ENCODE measurements at regions not wholly inside any gene's neighbourhood (a gene's known extent, or its start where the extent isn't known, plus 50 kb on each side); places are given as distances from the start of the nearest gene placed in this dataset.

GRCh38 chr10:8628351-8628750 lies 573.9 kb downstream of the GATA3 start:
- DNase-seq, result no peak
- Histone ChIP-seq H3K4me3 (no peak overlapping the region), H3K4me1 (no peaks in the 10 kb centered on the region), H3K9me3 (no peaks in the 10 kb centered on the region), H3K27ac (no peak overlapping the region), H3K27me3 (no peaks in the 10 kb centered on the region), H3K36me3 (no peaks in the 10 kb centered on the region)
- intact Hi-C loops (cut with DNase I; ENCODE audit: low total_unique reads), result no loop called here
- no peak for TF ChIP-seq CTCF (IDR thresholded peaks at IDR 0.05)

- TF ChIP-seq CTCF (IDR thresholded peaks at IDR 0.05), result no peak
- no peaks in the 10 kb centered on the region for H3K36me3 ChIP-seq
- DNase-seq, result no peak
- no peak overlapping the region for H3K4me3 ChIP-seq
- no peaks in the 10 kb centered on the region for H3K9me3 ChIP-seq
- no peaks in the 10 kb centered on the region for H3K27me3 ChIP-seq
- H3K4me1 ChIP-seq, result no peaks in the 10 kb centered on the region
- H3K27ac ChIP-seq, result no peak overlapping the region
- intact Hi-C loops (cut with DNase I; ENCODE audit: low total_unique reads), result no loop called here
Measured at GRCh38 chr10:8633909-8634308, 579.4 kb downstream of the GATA3 start.

GRCh38 chr10:8636371-8636770 lies 581.9 kb downstream of the GATA3 start:
- Histone ChIP-seq H3K4me1 (no peaks in the 10 kb centered on the region), H3K9me3 (no peaks in the 10 kb centered on the region), H3K4me3 (no peak overlapping the region), H3K27ac (no peak overlapping the region), H3K27me3 (no peaks in the 10 kb centered on the region), H3K36me3 (no peaks in the 10 kb centered on the region)
- intact Hi-C loops (cut with DNase I; ENCODE audit: low total_unique reads), result no loop called here
- no peak for DNase-seq
- no peak for TF ChIP-seq CTCF (IDR thresholded peaks at IDR 0.05)

GRCh38 chr10:8637640-8638039 lies 583.2 kb downstream of the GATA3 start:
- no peak overlapping the region for H3K27ac ChIP-seq
- H3K4me3 ChIP-seq, result no peak overlapping the region
- intact Hi-C loops (cut with DNase I; ENCODE audit: low total_unique reads), result no loop called here
- no peaks in the 10 kb centered on the region for H3K9me3 ChIP-seq
- DNase-seq, result no peak
- H3K36me3 ChIP-seq, result no peaks in the 10 kb centered on the region
- no peaks in the 10 kb centered on the region for H3K27me3 ChIP-seq
- TF ChIP-seq CTCF (IDR thresholded peaks at IDR 0.05), result no peak
- H3K4me1 ChIP-seq, result no peaks in the 10 kb centered on the region

- no peaks in the 10 kb centered on the region for H3K4me1 ChIP-seq
- no peak for TF ChIP-seq CTCF (IDR thresholded peaks at IDR 0.05)
- no peak for DNase-seq
- no peaks in the 10 kb centered on the region for H3K9me3 ChIP-seq
- intact Hi-C loops (cut with DNase I; ENCODE audit: low total_unique reads), result no loop called here
- no peak overlapping the region for H3K27ac ChIP-seq
- no peak overlapping the region for H3K4me3 ChIP-seq
- no peaks in the 10 kb centered on the region for H3K27me3 ChIP-seq
- H3K36me3 ChIP-seq, result no peaks in the 10 kb centered on the region
Measured at GRCh38 chr10:8638088-8638672, 583.7 kb downstream of the GATA3 start.

Data from tibial artery (tissue), 4 donors.